Activated naive CD4-positive, alpha-beta T cell treated with anti-CD3 and anti-CD28 coated beads, Interleukin-2, amount 10 ng/mL, durations not matched to agents 7 days and 5 days (primary cell): ENCODE measurements at regions not wholly inside any gene's neighbourhood (a gene's known extent, or its start where the extent isn't known, plus 50 kb on each side); places are given as distances from the start of the nearest gene placed in this dataset.
"Not testable (repeated sequence)": the region's sequence is repeated elsewhere in the genome, so short reads cannot be mapped to it uniquely, and the experiment has no call there.

Experiments
- CTCF ChIA-PET: fragments of 350-600 bp; sonication (Branson Sonifier 250); formaldehyde crosslinking; loops from one replicate; lab custom pipeline; 2021; ENCODE audit warnings: antibody characterized with exemption; lab: Charles Lee
- DNase-seq: peaks from one replicate; pipeline ENCODE4 v3.0.0-alpha.2; 2020
- H3K27ac Mint-ChIP-seq: one replicate; pipeline ENCODE4 v1.8.0; 2021; ENCODE audit warnings: mild to moderate bottlenecking, moderate library complexity, mixed read lengths
- H3K27me3 Mint-ChIP-seq: one replicate; pipeline ENCODE4 v1.8.0; 2021; ENCODE audit warnings: mild to moderate bottlenecking, mixed read lengths
- H3K36me3 Mint-ChIP-seq: one replicate; pipeline ENCODE4 v1.8.0; 2021; ENCODE audit warnings: mixed read lengths
- H3K4me1 Mint-ChIP-seq: one replicate; pipeline ENCODE4 v1.8.0; 2021; ENCODE audit warnings: mixed read lengths
- H3K4me3 Mint-ChIP-seq: one replicate; pipeline ENCODE4 v1.8.0; 2021; ENCODE audit warnings: mild to moderate bottlenecking, moderate library complexity, mixed read lengths
- H3K9me3 Mint-ChIP-seq: one replicate; pipeline ENCODE4 v1.8.0; 2021; ENCODE audit warnings: mixed read lengths

- CTCF ChIA-PET = interaction anchor here (1.5 kb wide), 1 partner anchor 424 kb away, joined by 3 read pairs; no protein-coding TSS in a partner anchor
- Mint-ChIP-seq H3K4me3 (no peak overlapping the region), H3K36me3 (no peaks in the 10 kb centered on the region), H3K9me3 (no peaks in the 10 kb centered on the region), H3K4me1 (peaks cover 30% of the 10 kb centered on the region), H3K27ac (no peak overlapping the region), H3K27me3 (peaks cover 90% of the 10 kb centered on the region)
- DNase-seq = peak; percentile 30
These were observed 94.7 kb upstream of the TARDBP start for GRCh38 chr1:10917513-10918454.

GRCh38 chr1:10918531-10918930 is 93.9 kb upstream of the TARDBP start:
- CTCF ChIA-PET = no interaction called here
- Mint-ChIP-seq H3K27me3 (peaks cover 89% of the 10 kb centered on the region), H3K27ac (no peak overlapping the region), H3K9me3 (no peaks in the 10 kb centered on the region), H3K4me3 (no peak overlapping the region), H3K4me1 (peaks cover 30% of the 10 kb centered on the region), H3K36me3 (no peaks in the 10 kb centered on the region)
- no peak for DNase-seq

- Mint-ChIP-seq H3K27ac (no peak overlapping the region), H3K36me3 (no peaks in the 10 kb centered on the region), H3K4me1 (peaks cover 30% of the 10 kb centered on the region), H3K27me3 (peaks cover 83% of the 10 kb centered on the region), H3K4me3 (no peak overlapping the region), H3K9me3 (no peaks in the 10 kb centered on the region)
- no peak for DNase-seq
- CTCF ChIA-PET = interaction anchor here (0.6 kb wide), 1 partner anchor 1255 kb away, joined by 4 read pairs; no protein-coding TSS in a partner anchor
These were observed 92.3 kb upstream of the TARDBP start for GRCh38 chr1:10920063-10920626.

- H3K9me3 Mint-ChIP-seq, H3K4me3 Mint-ChIP-seq, H3K36me3 Mint-ChIP-seq, DNase-seq, CTCF ChIA-PET, H3K27ac Mint-ChIP-seq: not testable (repeated sequence)
- H3K4me1 Mint-ChIP-seq = peaks cover 12% of the 10 kb centered on the region
- peaks cover 73% of the 10 kb centered on the region for H3K27me3 Mint-ChIP-seq
These were observed 90.0 kb upstream of the TARDBP start for GRCh38 chr1:10922315-10923060.

DNA sequence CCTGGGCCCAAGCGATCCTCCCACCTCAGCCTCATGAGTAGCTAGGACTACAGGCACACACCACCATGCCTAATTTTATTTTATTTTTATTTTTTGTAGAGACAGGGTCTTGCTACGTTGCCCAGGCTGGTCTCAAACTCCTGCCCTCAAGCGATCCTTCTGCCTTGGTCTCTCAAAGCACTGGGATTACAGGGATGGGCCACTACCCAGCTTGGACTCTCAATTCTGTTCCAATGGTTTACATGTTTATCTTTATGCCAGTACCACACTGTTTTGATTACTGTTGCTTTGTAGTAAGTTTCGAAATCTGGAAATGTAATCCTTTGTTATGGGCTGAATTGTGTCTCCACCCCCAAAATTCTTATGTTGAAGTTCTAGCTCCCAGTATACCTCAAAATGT is 88.4 kb upstream of the TARDBP start:
- H3K36me3 Mint-ChIP-seq = no peaks in the 10 kb centered on the region
- no peaks in the 10 kb centered on the region for H3K4me1 Mint-ChIP-seq
- peaks cover 65% of the 10 kb centered on the region for H3K27me3 Mint-ChIP-seq
- CTCF ChIA-PET = interaction anchor here (0.6 kb wide), 1 partner anchor 253 kb away, joined by 3 read pairs; no protein-coding TSS in a partner anchor
- peaks cover 8% of the 10 kb centered on the region for H3K9me3 Mint-ChIP-seq
- H3K27ac Mint-ChIP-seq = no peak overlapping the region
- DNase-seq = no peak
- no peak overlapping the region for H3K4me3 Mint-ChIP-seq

- peaks cover 63% of the 10 kb centered on the region for H3K27me3 Mint-ChIP-seq
- CTCF ChIA-PET = interaction anchor here (1.0 kb wide), 1 partner anchor 20 kb away, joined by 3 read pairs; no protein-coding TSS in a partner anchor
- H3K4me3 Mint-ChIP-seq = no peak overlapping the region
- peak overlapping the region; percentile 37 for H3K27ac Mint-ChIP-seq
- peaks cover 15% of the 10 kb centered on the region for H3K4me1 Mint-ChIP-seq
- no peaks in the 10 kb centered on the region for H3K36me3 Mint-ChIP-seq
- no peak for DNase-seq
- H3K9me3 Mint-ChIP-seq = peaks cover 19% of the 10 kb centered on the region
These were observed 83.8 kb upstream of the TARDBP start for GRCh38 chr1:10928654-10929053.

GRCh38 chr1:10932088-10932487 is 80.4 kb upstream of the TARDBP start:
- Mint-ChIP-seq H3K27me3 (peaks cover 75% of the 10 kb centered on the region), H3K9me3 (peaks cover 19% of the 10 kb centered on the region), H3K4me1 (peaks cover 16% of the 10 kb centered on the region), H3K4me3 (no peak overlapping the region), H3K27ac (peak overlapping the region; percentile 75), H3K36me3 (no peaks in the 10 kb centered on the region)
- CTCF ChIA-PET = no interaction called here
- peak; percentile 68 for DNase-seq

- Mint-ChIP-seq H3K4me3 (no peak overlapping the region), H3K36me3 (no peaks in the 10 kb centered on the region), H3K27ac (no peak overlapping the region), H3K4me1 (peaks cover 31% of the 10 kb centered on the region), H3K27me3 (peaks cover 88% of the 10 kb centered on the region), H3K9me3 (peaks cover 11% of the 10 kb centered on the region)
- CTCF ChIA-PET = interaction anchor here (1.1 to 1.4 kb wide), 2 partner anchors 7 to 24 kb away, joined by 3 read pairs; no protein-coding TSS in a partner anchor
- no peak for DNase-seq
These were observed 78.2 kb upstream of the TARDBP start for GRCh38 chr1:10934150-10934818.

GRCh38 chr1:10935246-10935645 is 77.2 kb upstream of the TARDBP start:
- no peaks in the 10 kb centered on the region for H3K36me3 Mint-ChIP-seq
- H3K9me3 Mint-ChIP-seq = peaks cover 10% of the 10 kb centered on the region
- H3K4me3 Mint-ChIP-seq = no peak overlapping the region
- H3K27me3 Mint-ChIP-seq = peaks cover 90% of the 10 kb centered on the region
- CTCF ChIA-PET = no interaction called here
- H3K27ac Mint-ChIP-seq = no peak overlapping the region
- no peak for DNase-seq
- H3K4me1 Mint-ChIP-seq = peaks cover 41% of the 10 kb centered on the region

- H3K4me1 Mint-ChIP-seq = peaks cover 46% of the 10 kb centered on the region
- CTCF ChIA-PET = no interaction called here
These were observed 76.7 kb upstream of the TARDBP start for GRCh38 chr1:10935724-10936123.

GRCh38 chr1:10936998-10937901 is 75.2 kb upstream of the TARDBP start:
- Mint-ChIP-seq H3K27ac (no peak overlapping the region), H3K9me3 (peaks cover under 1% of the 10 kb centered on the region), H3K4me3 (no peak overlapping the region), H3K27me3 (peaks cover 90% of the 10 kb centered on the region), H3K4me1 (peaks cover 46% of the 10 kb centered on the region), H3K36me3 (no peaks in the 10 kb centered on the region)
- CTCF ChIA-PET = interaction anchor here (0.7 kb wide), 1 partner anchor 472 kb away, joined by 5 read pairs; no protein-coding TSS in a partner anchor
- peak; percentile 40 for DNase-seq

More at GRCh38 chr1:10935724-10936123, 76.7 kb upstream of the TARDBP start:
- no peak overlapping the region for H3K27ac Mint-ChIP-seq
- peaks cover 90% of the 10 kb centered on the region for H3K27me3 Mint-ChIP-seq
- H3K36me3 Mint-ChIP-seq = no peaks in the 10 kb centered on the region
- H3K9me3 Mint-ChIP-seq = peaks cover 9% of the 10 kb centered on the region
- no peak overlapping the region for H3K4me3 Mint-ChIP-seq
- DNase-seq = no peak

- DNase-seq = no peak
- Mint-ChIP-seq H3K4me3 (no peak overlapping the region), H3K27ac (no peak overlapping the region), H3K9me3 (no peaks in the 10 kb centered on the region), H3K4me1 (peaks cover 43% of the 10 kb centered on the region), H3K27me3 (peaks cover 98% of the 10 kb centered on the region), H3K36me3 (no peaks in the 10 kb centered on the region)
- CTCF ChIA-PET = no interaction called here
These were observed 73.6 kb upstream of the TARDBP start for GRCh38 chr1:10938741-10939417.
